OCI-LY1 (cell line): ENCODE measurements at regions not wholly inside any gene's neighbourhood (a gene's known extent, or its start where the extent isn't known, plus 50 kb on each side); places are given as distances from the start of the nearest gene placed in this dataset.
A peak's percentile ranks its signal among the peaks of the same experiment; 100 is the strongest.

Source experiments
- H2AFZ ChIP-seq: fragments of 200-600 bp; sonication (generic), shearing (Covaris generic); 2 replicates; pipeline ENCODE4 v1.6.0; 2014; ENCODE audit warnings: antibody characterized with exemption, mild to moderate bottlenecking, low read length
- H3F3A ChIP-seq: fragments of 200-600 bp; sonication (generic), shearing (Covaris generic); 2 replicates; pipeline ENCODE4 v1.6.0; 2014; ENCODE audit warnings: mild to moderate bottlenecking, antibody characterized with exemption, low read length, moderate library complexity; ENCODE audit not compliant: insufficient read depth
- H3K27ac ChIP-seq: fragments of 200-600 bp; sonication (generic); 2 replicates; pipeline ENCODE4 v1.5.1; 2014; ENCODE audit warnings: low read length, mixed run types, mild to moderate bottlenecking, low read depth; ENCODE audit not compliant: poor library complexity, severe bottlenecking
- H3K27me3 ChIP-seq: fragments of 200-600 bp; sonication (generic); 2 replicates; pipeline ENCODE4 v1.6.0; 2014; ENCODE audit warnings: antibody characterized with exemption, mild to moderate bottlenecking, low read length, moderate library complexity; ENCODE audit not compliant: insufficient read depth
- H3K36me3 ChIP-seq: fragments of 200-600 bp; sonication (generic); 2 replicates; pipeline ENCODE4 v1.6.1; 2014; ENCODE audit warnings: mild to moderate bottlenecking, antibody characterized with exemption, low read length, moderate library complexity, mixed read lengths; ENCODE audit not compliant: insufficient read depth
- H3K4me1 ChIP-seq: fragments of 200-600 bp; sonication (generic); 2 replicates; pipeline ENCODE4 v1.5.1; 2014; ENCODE audit warnings: mild to moderate bottlenecking, low read length, moderate library complexity; ENCODE audit not compliant: insufficient read depth, severe bottlenecking
- H3K4me2 ChIP-seq: fragments of 200-600 bp; sonication (generic), shearing (Covaris generic); 2 replicates; pipeline ENCODE4 v1.6.1; 2014; ENCODE audit warnings: low read length
- H3K4me3 ChIP-seq: fragments of 200-600 bp; sonication (generic); 2 replicates; pipeline ENCODE4 v1.5.1; 2014; ENCODE audit warnings: low read length, low read depth, mild to moderate bottlenecking, mixed read lengths; ENCODE audit not compliant: poor library complexity, severe bottlenecking
- H3K79me2 ChIP-seq: fragments of 200-600 bp; shearing (Covaris generic); 2 replicates; pipeline ENCODE4 v1.6.1; 2016; ENCODE audit warnings: mixed run types, low read length, mixed read lengths; ENCODE audit not compliant: insufficient read depth
- H3K9ac ChIP-seq: fragments of 200-600 bp; sonication (generic), shearing (Covaris generic); 2 replicates; pipeline ENCODE4 v1.6.1; 2014; ENCODE audit warnings: mild to moderate bottlenecking, low read length, mixed read lengths
- H3K9me2 ChIP-seq: fragments of 200-600 bp; sonication (generic), shearing (Covaris generic); 2 replicates; pipeline ENCODE4 v1.6.1; 2014; ENCODE audit warnings: low read depth, mild to moderate bottlenecking, low read length, mixed read lengths
- H3K9me3 ChIP-seq: fragments of 200-600 bp; shearing (Covaris generic); 2 replicates; pipeline ENCODE4 v1.6.1; 2014; ENCODE audit warnings: low read length, mixed read lengths
- H4K20me1 ChIP-seq: fragments of 200-600 bp; sonication (generic), shearing (Covaris generic); 2 replicates; pipeline ENCODE4 v1.6.0; 2016; ENCODE audit warnings: mild to moderate bottlenecking, low read length; ENCODE audit not compliant: insufficient read depth
- CTCF ChIP-seq: fragments of 200-600 bp; sonication (generic), shearing (Covaris generic); IDR thresholded peaks from 2 replicates; pipeline ENCODE4 v1.5.1; 2017; ENCODE audit warnings: mild to moderate bottlenecking, antibody characterized with exemption, low read length, moderate library complexity, mixed read lengths
- EZH2 ChIP-seq: fragments of 200-600 bp; sonication (generic), shearing (Covaris generic); IDR thresholded peaks from 2 replicates; pipeline ENCODE4 v1.8.0; 2017; ENCODE audit warnings: borderline replicate concordance, mixed run types, mild to moderate bottlenecking, antibody characterized with exemption, low read length, moderate library complexity, mixed read lengths

DNA sequence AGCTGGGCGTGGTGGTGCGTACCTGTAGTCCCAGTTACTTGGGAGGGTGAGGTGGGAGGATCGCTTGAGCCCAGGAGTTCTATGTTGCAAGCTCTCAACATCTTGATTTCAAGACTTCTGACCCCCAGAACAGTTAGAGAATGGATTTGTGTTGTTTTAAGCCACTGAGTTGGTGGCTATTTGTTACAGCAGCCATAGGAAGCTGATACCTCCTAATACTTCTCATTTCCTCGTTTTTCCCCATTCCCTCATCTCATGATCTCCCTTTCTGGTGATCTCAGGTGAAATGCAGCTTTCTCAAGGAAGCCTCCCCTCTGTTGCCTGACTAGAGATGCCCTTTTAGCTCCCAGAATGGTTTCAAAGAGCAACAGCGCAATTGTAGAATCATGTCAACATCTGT, 378.8 kb downstream of the TYW1 start:
- Histone ChIP-seq H3K79me2 (no peaks in the 10 kb centered on the region), H3K4me3 (no peak overlapping the region), H3F3A (no peaks in the 10 kb centered on the region), H3K36me3 (no peaks in the 10 kb centered on the region), H3K4me2 (no peak overlapping the region), H3K4me1 (no peaks in the 10 kb centered on the region), H3K9ac (no peak overlapping the region), H3K9me3 (no peaks in the 10 kb centered on the region), H3K27ac (no peak overlapping the region), H3K9me2 (no peaks in the 10 kb centered on the region), H2AFZ (no peak overlapping the region), H3K27me3 (no peaks in the 10 kb centered on the region), H4K20me1 (no peaks in the 10 kb centered on the region)
- TF ChIP-seq EZH2 (no peak), CTCF (no peak)

DNA sequence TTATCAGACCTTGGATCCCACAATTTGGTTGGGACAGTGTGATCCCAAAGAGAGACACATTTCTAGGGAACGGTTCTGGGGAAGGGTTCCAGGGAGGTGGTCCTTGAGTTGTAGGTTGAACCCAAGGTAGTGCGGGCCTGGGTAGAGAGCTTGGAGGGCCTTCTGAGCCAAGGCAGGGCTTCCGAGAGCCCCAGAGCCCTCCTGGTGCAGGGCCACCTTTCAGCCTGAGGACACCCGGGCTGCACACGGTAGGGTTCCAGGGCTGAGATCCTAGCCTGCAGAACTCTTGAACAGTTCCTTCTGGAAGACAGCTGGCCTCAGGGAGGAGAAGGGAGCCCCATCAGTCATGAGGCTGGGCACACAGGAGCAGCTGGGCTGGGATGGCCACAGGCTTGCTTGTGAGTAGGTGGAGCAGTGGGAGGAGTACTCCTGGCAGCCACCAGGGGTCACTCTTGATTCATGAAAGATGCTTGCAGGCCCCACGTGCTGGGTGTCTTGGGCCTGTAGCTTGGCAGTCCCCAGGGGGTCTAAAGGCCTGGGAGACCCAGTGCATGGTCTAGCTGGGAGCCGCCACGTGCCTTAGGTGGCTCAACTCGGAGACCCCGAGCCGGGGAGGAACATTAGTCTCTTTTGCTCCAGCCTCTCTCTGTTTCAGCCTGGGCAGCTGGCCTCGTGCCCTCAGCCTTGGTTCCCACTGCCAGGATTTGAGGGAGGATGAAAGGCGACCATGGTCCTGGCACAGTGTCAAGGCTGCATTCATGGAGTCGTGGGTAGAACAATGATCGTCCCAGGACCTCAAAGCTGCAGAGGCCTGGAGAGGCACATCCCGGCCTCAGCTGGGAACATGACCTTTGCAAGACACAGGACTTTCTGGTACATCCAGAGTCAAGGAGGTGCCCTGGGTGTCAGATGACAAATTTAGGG, 381.6 kb downstream of the TYW1 start:
- Histone ChIP-seq H3K27ac (no peak overlapping the region), H3K9ac (no peak overlapping the region), H3K4me3 (no peak overlapping the region), H3K36me3 (no peaks in the 10 kb centered on the region), H3K9me3 (no peaks in the 10 kb centered on the region), H3K9me2 (no peaks in the 10 kb centered on the region), H3K27me3 (no peaks in the 10 kb centered on the region), H3K4me1 (no peaks in the 10 kb centered on the region), H3K4me2 (no peak overlapping the region), H3F3A (no peaks in the 10 kb centered on the region), H3K79me2 (no peaks in the 10 kb centered on the region), H4K20me1 (no peaks in the 10 kb centered on the region), H2AFZ (no peak overlapping the region)
- peak; percentile 96 for TF ChIP-seq CTCF
- TF ChIP-seq EZH2: no peak

GRCh38 chr7:67380326-67380725, 383.7 kb downstream of the TYW1 start:
- no peaks in the 10 kb centered on the region for H4K20me1 ChIP-seq
- H3K79me2 ChIP-seq: no peaks in the 10 kb centered on the region
- H3K4me1 ChIP-seq: no peaks in the 10 kb centered on the region
- no peak overlapping the region for H3K4me2 ChIP-seq
- no peak for TF ChIP-seq CTCF
- TF ChIP-seq EZH2: no peak
- no peaks in the 10 kb centered on the region for H3K36me3 ChIP-seq
- H2AFZ ChIP-seq: no peak overlapping the region
- no peak overlapping the region for H3K9ac ChIP-seq
- H3F3A ChIP-seq: no peaks in the 10 kb centered on the region
- H3K9me3 ChIP-seq: no peaks in the 10 kb centered on the region
- H3K4me3 ChIP-seq: no peak overlapping the region
- H3K27me3 ChIP-seq: no peaks in the 10 kb centered on the region
- H3K9me2 ChIP-seq: no peaks in the 10 kb centered on the region
- no peak overlapping the region for H3K27ac ChIP-seq
